GM21423 (cell line): ENCODE measurements at regions not wholly inside any gene's neighbourhood (a gene's known extent, or its start where the extent isn't known, plus 50 kb on each side); places are given as distances from the start of the nearest gene placed in this dataset.
A peak's percentile ranks its signal among the peaks of the same experiment; 100 is the strongest.
"Not testable (repeated sequence)": the region's sequence is repeated elsewhere in the genome, so short reads cannot be mapped to it uniquely, and the experiment has no call there.

Experiments
- ATAC-seq: cut with Tn5 transposase; IDR thresholded peaks from one replicate; pipeline ENCODE4 v1.9.1; 2021; ENCODE audit warnings: mild to moderate bottlenecking, moderate library complexity; ENCODE audit not compliant: unreplicated experiment

DNA sequence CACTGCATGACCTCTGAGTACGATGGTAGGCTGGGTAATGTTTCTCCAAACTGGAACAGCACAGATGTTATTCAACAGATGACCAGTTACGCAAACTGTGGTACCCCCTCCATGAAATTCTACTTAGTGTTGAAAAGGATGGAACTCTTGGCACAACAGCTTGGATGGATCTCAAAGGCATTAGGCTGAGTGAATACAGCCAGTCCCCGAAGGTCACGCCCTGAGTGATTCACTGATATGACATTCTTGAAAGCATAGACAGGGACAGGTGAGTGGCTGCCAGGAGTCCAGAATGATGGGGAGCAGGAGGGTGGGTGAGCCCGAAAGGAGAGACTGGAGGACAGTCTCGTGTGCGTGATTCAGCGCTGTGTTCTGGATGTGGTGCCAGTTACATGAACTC is 187.5 kb upstream of the TMEM132C start:
- ATAC-seq: no peak

DNA sequence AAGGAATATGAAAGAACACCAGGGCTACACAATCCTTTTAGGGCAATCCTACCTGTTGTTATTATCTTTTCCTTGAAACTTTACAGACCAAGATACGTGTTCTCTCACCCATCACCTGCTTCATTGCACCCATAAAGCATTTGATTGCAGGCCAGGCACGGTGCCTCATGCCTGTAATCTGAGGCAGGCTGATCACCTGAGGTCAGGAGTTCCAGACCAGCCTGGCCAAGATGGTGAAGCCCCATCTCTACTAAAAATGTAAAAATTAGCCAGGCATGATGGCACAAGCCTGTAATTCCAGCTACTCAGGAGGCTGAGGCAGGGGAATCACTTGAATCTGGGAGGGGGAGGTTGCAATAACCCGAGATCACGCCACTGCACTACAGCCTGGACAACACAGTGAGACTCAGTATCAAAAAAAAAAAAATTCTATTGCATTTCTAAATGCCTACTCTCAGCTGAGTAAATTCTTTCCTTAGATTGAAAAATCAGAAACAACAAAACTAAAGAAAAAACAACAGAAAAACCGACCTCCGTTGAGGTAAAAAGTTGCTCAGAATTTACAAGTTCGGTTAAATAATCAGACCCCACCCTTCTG is 183.7 kb upstream of the TMEM132C start:
- ATAC-seq: no peak

DNA sequence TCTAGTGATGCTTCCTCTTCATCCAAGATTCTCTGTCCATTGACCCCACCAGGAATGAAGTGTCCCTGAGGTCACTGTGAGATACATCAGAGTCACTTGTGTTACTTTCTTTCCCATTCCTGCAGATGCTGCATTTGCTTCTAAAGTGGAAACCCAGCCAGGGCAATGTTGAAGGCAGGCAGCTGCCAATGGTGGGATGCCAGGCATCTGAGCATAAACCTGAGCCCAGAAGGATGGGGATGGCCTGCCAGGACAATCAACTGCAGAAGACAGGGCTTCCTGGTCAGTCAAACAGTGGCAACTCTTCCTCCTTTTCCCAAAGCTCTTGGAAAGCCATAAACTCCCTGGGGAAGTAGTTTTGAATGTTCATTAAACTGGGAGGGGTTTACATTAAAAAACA is 178.0 kb upstream of the TMEM132C start:
- ATAC-seq: no peak

DNA sequence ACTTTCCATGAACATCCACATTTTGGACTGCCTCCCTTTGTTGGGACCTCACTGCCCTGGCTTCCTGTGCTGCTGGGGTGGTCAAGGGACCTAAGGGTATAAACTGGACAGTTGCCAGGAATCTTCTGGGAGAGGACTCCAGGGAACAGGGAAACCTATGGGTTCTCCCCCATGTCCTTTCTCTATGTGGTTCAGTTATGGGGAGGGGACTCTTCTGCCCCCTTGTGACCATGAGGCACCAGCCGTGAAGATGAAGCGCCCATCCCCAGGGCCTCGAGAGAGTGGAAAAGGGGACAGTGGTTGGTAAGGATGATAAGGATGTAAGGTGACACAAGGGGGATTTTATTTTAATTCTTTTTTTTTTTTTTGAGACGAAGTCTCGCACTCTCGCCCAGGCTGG is 177.0 kb upstream of the TMEM132C start:
- no peak for ATAC-seq

DNA sequence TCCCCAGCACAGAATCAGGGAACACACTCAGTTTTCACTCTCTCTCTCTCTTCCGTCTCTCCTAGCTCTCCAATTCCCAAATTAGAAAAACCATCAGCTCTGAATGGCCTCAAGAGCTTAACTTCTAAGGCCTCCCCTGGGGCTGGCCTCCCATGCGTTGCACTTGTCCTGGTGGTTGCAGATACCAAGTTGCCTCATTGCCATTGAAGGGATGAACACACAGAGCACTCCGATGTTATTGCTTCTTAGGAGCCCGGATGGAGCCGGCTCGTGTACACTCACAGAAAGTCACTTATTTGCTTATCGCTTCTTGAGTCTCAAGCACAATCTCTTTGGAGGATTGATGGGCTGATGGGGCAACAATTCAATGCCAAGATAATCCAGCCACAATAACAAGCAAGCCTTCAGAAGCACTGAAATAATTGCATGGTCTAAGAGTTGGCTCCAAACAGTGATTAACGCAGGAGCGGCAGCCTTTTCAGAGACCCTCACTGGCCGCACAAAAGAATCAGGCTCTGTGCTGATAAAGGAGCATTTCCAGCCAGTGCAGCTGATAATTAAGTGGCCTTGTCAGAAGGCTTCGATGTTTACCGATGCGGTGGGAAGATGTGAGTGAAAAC is 175.8 kb upstream of the TMEM132C start:
- no peak for ATAC-seq

DNA sequence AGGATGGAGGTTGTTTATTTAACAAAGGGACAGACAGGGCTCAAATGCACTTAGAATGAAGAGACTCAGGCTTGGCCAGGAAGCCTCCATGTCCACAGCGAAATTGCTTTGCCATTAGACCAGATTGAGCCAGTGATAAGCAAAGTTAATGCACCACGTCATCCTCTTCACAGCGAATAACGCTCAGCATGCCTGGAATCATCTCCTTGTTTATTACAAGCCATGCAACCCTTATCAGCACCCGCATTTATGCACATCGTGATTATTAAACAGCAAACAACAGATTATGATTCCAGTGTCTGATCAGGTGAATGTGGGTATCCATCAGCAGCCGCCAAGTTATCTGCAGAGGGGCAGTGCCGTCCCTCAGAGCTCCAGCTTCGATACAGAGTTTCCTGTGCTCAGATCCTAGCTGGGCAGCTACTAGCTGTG is 175.0 kb upstream of the TMEM132C start:
- no peak for ATAC-seq

DNA sequence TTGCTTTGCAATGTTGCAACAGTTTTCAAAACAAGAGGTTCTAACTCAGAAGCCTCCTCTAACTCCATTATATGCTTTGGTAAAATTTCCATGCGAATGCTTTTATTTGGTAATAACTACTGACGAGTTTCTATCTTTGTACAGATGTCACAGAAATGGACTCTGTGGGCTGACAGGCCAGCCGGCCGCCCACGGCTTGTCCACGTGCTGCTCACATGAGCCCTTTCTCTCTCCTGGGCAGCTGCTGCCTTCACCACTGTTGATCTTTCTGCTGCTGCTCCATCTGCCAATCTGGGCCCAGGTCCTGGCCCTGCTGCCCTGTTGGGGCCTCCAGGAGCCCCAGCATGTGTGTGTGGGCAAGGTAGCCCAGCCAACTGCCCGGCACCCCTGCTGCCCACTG is 168.2 kb upstream of the TMEM132C start:
- ATAC-seq: no peak

DNA sequence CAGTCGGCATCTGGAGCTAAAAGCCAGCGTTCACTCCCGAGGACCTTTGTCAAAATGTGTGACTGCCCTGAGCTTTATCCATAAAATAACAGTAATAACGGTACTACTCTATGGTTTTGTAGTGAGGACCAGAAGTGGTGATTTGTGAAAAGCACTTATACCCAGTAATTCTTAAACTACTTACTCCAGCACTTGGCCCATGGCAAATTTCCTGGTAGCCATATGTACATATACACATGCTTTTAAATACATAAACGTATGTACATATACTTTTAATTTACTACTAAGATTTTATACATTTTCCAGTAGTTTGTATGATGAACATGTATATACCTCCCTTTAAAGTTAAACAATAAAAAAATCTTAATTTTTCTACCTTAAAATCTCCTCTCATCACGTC is 163.8 kb upstream of the TMEM132C start:
- no peak for ATAC-seq

DNA sequence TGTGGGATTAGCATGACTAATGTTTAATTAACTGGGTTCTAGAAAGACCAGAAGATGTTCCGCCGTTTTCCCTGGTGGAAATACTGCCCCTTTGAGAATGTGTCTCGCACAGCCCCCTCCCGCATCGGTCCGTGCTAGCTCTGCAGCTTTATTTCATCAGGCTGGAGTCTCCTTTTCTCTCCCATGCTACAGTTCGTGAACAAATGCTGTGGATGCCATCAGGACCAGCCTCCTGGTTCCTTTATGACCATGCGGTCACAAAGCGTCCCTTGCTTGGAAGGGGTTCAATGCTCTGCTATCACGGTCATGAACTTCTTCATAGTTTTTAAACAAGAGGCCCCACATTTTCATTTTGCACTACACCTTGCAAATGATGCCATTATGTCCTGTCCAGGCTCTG is 157.7 kb upstream of the TMEM132C start:
- ATAC-seq: no peak

DNA sequence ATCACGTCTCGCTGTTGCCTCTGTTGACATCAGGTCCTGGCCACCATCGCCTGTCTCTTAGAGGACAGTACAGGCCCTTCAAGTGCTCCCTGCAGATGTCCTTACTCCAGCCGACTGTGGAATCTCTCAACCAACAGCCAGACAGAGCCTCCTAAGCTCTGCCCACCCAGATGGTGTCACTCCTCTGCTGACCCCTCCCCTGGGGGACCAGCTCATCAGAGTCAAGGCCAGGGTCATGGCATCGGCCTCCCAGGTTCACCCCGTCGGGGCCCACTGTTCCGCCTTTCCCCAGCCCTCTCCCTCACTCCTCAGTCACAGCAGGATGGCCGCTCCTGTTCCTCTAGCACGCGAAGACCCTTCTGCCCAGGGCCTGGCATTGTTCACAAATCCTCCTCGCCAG is 157.3 kb upstream of the TMEM132C start:
- ATAC-seq: no peak

DNA sequence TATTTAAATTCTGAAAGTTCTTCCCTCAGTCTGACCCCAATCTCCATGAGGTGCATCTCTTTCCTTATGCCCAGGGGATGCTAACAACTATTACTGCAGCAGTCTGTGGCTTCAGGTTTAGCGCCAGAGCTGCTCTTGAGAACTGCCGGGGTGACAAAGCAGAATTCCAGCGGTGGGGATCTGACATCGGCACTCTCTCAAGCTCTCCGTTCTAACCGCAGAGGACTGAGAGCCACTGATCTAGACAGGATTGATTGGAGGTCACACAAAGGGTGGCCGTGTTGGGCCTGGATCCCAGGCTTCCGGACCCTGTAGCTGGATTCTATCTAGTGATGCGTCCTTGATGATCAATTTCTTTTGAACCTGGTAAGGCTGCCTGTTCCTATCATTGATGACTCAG is 155.6 kb upstream of the TMEM132C start:
- no peak for ATAC-seq

DNA sequence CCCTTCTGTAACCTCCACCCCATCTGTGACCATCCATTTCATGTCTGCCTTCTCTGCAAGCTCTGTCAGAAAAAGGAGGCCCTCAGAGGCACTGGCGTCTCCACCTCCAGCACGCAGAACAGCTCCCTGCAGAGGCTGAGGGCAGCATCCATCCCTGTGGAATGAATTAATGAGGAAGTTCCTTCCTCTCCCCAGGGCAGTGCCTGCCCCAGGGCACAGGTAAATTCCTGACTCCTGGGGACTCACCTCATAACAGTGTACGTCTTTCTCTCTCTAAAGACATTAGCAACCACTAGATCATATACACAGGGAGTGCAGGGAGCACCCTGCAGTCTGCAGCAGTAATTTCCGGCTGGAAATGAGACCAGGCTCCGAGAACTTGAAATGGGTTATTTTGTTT is 155.0 kb upstream of the TMEM132C start:
- ATAC-seq: no peak

DNA sequence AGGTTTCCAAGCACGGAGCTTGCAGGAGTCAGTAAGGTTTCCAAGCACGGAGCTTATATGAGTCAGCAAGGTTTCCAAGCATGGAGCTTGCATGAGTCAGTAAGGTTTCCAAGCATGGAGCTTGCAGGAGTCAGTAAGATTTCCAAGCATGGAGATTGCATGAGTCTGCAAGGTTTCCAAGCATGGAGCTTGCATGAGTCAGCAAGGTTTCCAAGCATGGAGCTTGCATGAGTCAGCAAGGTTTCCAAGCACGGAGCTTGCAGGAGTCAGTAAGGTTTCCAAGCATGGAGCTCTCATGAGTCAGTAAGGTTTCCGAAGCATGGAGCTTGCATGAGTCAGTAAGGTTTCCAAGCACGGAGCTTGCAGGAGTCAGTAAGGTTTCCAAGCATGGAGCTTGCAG is 153.7 kb upstream of the TMEM132C start:
- ATAC-seq: not testable (repeated sequence)

DNA sequence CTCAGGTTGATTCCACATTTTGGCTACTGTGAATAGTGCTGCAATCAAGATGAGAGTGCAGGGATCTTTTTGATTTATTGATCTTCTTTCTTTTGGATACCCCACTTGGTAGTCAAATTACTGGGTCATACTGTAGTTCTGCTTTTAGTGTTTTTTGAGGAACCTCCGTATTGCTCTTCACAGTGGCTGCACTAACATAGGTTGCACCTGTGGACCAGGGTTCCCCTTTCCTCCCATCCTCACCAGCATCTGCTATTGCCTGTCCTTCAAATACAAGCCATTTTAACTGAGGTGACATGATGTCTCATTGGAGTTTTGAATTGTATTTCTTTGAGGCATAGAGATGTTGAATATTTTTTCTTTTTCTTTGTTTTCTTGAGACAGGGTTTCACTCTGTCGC is 152.5 kb upstream of the TMEM132C start:
- no peak for ATAC-seq

DNA sequence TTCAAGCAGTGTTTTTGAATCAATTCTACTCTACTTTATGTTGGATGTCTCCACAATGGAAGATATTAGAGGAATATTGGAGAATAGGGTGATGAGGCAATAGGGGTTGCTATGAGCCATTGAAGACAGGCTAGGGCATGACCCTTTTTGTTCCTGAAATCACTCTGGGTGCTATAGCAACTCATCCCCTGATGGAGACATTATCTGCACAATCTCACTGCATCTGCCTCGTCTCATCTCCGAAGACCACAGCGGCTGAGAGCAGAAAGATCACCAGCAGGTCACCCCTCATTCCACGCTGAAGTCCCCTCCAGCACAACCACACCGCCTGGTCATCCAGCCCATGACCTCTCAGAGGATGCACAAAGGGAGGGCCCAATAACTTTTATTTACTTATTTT is 150.4 kb upstream of the TMEM132C start:
- ATAC-seq: no peak

DNA sequence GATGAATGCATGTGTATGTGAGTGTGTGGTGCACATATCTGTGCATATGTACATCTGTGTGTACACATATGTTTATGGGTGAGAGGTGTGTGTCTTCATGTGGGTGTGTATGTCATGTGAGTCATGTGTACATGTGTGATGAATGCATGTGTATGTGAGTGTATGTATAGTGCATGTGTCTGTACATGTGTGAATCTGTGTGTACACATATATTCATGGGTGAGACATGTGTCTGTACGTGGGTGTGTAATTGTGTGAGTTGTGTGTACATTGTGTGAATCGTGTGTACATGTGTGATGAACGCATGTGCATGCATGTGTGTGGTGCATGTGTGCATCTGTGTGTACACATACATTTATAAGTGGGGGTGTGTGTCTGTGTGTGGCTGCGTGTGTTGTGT is 146.9 kb upstream of the TMEM132C start:
- no peak for ATAC-seq

DNA sequence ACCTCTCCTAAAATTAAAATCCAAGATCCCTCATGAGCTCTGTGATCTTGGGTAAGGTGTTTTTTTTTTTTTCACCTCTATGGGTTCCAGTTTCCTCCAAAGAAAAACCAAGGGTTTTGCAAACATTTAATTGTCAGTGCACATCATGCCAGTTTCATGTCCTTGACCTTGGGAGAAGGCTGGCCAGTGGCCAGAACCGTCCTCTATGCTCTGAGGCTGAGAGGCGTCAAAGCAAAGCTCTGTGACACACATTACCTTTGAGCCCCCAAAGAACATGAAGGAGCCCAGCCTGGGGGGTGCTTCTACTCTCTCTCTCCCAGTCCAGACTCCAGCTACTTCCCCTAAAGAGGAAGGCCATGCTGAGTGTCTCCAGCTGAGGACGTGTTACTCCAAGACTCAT is 145.5 kb upstream of the TMEM132C start:
- ATAC-seq: no peak

DNA sequence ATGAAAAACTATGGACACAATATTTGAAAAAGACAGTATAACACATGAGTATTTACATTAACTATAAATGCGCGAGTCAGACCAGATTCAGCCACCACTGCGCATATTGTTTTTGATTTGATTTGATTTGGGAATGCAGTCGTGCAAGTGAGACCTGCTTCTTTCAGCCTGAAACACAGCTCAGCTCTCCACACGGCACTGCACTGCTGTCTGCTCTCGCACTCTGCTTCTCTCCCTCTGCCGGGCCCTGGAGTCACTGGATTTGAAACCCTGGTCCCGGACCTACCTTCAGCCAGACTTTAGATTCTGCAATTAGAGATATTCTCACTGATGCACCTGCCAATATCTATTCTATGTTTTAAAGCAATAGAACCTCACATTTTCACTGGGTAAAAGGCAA is 143.9 kb upstream of the TMEM132C start:
- ATAC-seq: no peak

DNA sequence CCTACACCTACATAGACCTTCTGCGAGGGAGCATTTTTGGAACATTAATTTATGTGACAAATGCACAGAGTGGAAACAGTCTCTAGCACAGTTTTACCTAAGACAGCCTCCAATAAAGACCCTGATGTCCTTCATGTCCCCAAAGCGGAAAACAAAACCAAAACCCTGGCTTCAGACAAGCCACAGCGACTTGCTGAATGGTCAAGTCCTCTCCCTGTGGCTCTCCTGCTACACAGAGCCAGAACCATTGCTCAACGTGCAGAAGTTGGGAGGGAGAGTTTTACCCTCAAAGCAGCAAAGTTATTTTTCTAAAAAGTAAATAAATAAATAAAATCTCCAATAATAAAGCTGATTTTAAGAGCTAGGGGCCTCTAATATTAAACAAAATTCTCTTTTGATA is 135.0 kb upstream of the TMEM132C start:
- no peak for ATAC-seq

DNA sequence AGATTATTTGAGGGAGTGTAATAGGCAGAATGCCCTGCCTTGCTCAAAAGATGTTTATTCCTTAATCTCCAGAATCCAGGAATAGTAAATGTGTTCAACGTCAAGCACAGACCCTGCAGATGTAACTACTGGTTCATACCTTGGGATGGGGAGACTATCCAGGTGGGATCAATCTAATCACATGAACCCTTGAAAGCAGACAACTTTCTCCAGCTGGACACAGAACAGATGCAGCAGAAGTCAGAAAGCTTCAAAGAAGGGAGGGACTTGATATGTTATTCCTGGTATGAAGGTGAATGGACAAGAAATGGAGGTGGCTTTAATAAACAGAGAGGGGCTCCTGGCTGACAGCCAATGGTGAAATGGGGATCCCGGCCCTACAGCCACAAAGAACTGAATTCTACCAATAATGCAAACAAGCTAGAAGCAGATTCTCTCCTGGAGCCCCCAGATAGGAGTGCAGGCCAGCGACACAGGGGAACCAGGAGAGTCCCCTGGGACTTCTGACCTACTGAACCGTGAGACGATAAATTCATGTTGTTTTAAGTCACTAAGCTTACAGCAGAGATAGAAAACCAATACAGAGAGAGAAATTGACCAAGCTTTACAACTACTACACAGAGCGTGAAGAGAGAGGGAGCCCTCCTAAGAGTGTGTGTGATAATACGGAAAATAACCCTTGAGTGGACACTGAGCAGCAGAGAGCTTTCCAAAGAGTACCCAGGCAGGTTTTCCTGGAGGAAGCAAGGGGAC is 133.5 kb upstream of the TMEM132C start:
- no peak for ATAC-seq

DNA sequence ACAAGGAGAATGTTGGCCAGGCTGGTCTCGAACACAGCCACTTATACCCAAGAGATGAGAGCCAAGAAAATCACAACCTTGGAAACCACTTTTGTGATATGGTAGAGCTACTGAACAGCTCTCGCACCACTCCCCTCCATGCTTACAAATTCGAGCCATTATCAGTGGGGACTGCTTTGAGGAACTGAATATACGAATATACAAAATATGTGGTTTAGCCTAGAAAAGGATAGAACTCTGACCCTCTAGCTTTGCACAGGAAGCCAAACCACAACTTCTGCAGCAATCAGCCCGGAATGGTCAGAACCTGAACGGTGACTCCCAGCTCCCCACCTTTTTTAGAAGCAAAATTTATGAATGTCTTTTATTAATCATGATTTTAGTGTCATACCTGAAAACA is 129.8 kb upstream of the TMEM132C start:
- ATAC-seq: peak; percentile 87

DNA sequence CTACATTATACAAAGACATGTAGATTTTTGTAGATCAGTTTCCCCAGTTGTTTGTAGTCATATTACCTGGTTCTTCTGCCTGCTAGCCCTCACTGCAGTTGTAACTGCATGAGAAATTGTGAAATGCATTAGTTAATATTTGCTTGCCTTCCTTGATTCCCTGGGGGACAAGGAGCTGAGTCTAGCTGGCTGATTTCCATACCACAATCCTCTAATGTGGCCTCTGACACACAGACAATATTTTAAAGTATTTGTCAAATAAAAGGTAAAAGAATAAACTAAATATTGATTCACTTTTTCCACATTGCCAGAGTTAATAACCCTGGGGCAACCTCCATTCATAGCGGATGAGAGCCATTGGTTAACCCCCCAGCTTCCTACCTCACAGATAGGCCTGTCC is 128.8 kb upstream of the TMEM132C start:
- ATAC-seq: no peak
